GM10266 (cell line): ENCODE measurements at regions not wholly inside any gene's neighbourhood (a gene's known extent, or its start where the extent isn't known, plus 50 kb on each side); places are given as distances from the start of the nearest gene placed in this dataset.

Experiments
- DNase-seq: peaks from one replicate; pipeline ENCODE4 v3.0.0; 2012; ENCODE audit errors: extremely low spot score
- TF ChIP-seq, protein P1 (sequence below): IDR thresholded peaks from 2 replicates; pipeline ENCODE4 v1.5.1; 2012; ENCODE audit warnings: mild to moderate bottlenecking, low read depth; ENCODE audit not compliant: control insufficient read depth, insufficient read depth; ENCODE audit errors: missing control alignments

DNA sequence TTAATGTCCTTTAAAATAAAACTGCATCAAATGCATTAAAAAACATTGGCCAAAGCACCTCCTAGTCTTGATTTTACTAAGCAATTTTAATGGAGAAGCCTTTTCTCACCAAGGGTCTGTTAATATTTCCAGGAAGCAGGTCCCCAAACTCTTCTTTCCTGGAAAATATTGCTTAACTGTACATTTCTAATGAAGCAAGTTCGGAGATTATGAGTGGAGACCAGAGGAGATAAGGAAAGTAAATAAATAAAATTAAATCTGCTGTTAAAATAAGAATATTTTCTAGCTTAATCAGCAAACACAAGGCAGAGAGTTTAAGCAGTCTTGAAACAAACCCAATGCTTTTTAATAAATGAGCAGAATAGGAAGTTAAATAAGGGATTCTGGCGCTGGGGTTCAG, 322.4 kb downstream of the PTEN start:
- TF ChIP-seq, protein P1, sequence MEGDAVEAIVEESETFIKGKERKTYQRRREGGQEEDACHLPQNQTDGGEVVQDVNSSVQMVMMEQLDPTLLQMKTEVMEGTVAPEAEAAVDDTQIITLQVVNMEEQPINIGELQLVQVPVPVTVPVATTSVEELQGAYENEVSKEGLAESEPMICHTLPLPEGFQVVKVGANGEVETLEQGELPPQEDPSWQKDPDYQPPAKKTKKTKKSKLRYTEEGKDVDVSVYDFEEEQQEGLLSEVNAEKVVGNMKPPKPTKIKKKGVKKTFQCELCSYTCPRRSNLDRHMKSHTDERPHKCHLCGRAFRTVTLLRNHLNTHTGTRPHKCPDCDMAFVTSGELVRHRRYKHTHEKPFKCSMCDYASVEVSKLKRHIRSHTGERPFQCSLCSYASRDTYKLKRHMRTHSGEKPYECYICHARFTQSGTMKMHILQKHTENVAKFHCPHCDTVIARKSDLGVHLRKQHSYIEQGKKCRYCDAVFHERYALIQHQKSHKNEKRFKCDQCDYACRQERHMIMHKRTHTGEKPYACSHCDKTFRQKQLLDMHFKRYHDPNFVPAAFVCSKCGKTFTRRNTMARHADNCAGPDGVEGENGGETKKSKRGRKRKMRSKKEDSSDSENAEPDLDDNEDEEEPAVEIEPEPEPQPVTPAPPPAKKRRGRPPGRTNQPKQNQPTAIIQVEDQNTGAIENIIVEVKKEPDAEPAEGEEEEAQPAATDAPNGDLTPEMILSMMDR: no peak
- DNase-seq: no peak

DNA sequence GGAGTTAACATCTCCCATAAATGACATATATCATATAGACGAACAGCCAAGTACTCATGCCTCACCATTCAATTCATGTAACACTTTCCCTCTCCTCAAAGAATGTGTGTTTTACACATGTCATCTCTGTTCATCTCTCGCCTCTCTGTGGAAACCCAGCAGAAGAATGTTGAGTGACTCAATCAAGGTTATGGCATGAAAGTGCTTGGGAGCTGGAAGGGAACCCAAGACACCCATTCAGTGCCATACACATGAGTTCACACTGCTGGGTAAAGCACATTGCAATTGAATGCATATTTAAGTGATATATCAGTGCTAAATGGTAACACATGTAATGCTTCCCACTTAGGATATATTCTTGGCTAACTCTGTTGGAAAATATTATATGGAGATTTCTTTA, 322.9 kb downstream of the PTEN start:
- no peak for DNase-seq
- TF ChIP-seq, protein P1: no peak

- DNase-seq: no peak
- TF ChIP-seq, protein P1: no peak
Observed at GRCh38 chr10:88187472-88187871, 324.0 kb downstream of the PTEN start.

GRCh38 chr10:88190123-88190522, 326.7 kb downstream of the PTEN start:
- DNase-seq: no peak
- TF ChIP-seq, protein P1: no peak

- no peak for DNase-seq
- TF ChIP-seq, protein P1: no peak
Observed at GRCh38 chr10:88190540-88191235, 327.3 kb downstream of the PTEN start.

- TF ChIP-seq, protein P1: no peak
- DNase-seq: no peak
Observed at GRCh38 chr10:88193018-88193417, 329.6 kb downstream of the PTEN start.

- DNase-seq: no peak
- TF ChIP-seq, protein P1: no peak
Observed at GRCh38 chr10:88194041-88194887, 330.8 kb downstream of the PTEN start.
